Peyer's patch (tissue), 4 donors: ENCODE measurements at regions not wholly inside any gene's neighbourhood (a gene's known extent, or its start where the extent isn't known, plus 50 kb on each side); places are given as distances from the start of the nearest gene placed in this dataset.

Experiments used
- DNase-seq, 3 donors: peaks; one replicate each; pipeline ENCODE4 v3.0.0-alpha.2; 2017 to 2019
- H3K27ac ChIP-seq, 4 donors: fragments of 200-600 bp; sonication (generic); one replicate each; pipeline ENCODE4 v1.5.1; 2016 to 2019
- H3K27me3 ChIP-seq, 2 donors: fragments of 200-600 bp; sonication (generic); one replicate each; pipeline ENCODE4 v1.5.1; 2019
- H3K36me3 ChIP-seq, 3 donors: fragments of 200-600 bp; sonication (generic); one replicate each; pipeline ENCODE4 v1.5.1; 2016 to 2019
- H3K4me1 ChIP-seq, 4 donors: fragments of 200-600 bp; sonication (generic); one replicate each; pipeline ENCODE4 v1.5.1; 2016 to 2019
- H3K4me3 ChIP-seq, 4 donors: fragments of 200-600 bp; sonication (generic); 1 replicate in 3 of 4; 2 replicates in 1 of 4; pipeline ENCODE4 v1.5.1; 2016 to 2019; ENCODE audit warnings: mild to moderate bottlenecking in 1 of 4
- H3K9me3 ChIP-seq, 4 donors: fragments of 200-600 bp; sonication (generic); one replicate each; pipeline ENCODE4 v1.5.1; 2016 to 2019; ENCODE audit warnings: mild to moderate bottlenecking in 1 of 4
- CTCF ChIP-seq, 6 experiments: fragments of 450-650 bp in 4 of 6; fragments of 200-600 bp in 2 of 6; sonication (generic) in 1 of 6; IDR thresholded peaks; one replicate each; pipeline ENCODE4 v1.5.1; 2017 to 2019; ENCODE audit warnings: antibody characterized with exemption in 6 of 6, mild to moderate bottlenecking in 3 of 6, moderate library complexity in 1 of 6
- POLR2A ChIP-seq, 2 donors: fragments of 450-650 bp; IDR thresholded peaks; one replicate each; pipeline ENCODE4 v1.5.1; 2017; ENCODE audit warnings: antibody characterized with exemption in 2 of 2, mild to moderate bottlenecking in 2 of 2, moderate library complexity in 2 of 2

- Histone ChIP-seq H3K27ac (no peak overlapping the region), H3K4me3 (no peak overlapping the region), H3K9me3 (peaks cover 0 to 42% (median 5%) of the 10 kb centered on the region in 4 donors), H3K27me3 (no peaks in the 10 kb centered on the region), H3K36me3 (no peaks in the 10 kb centered on the region), H3K4me1 (no peaks in the 10 kb centered on the region)
- TF ChIP-seq CTCF (IDR thresholded peaks at IDR 0.05): no peak
- TF ChIP-seq POLR2A (IDR thresholded peaks at IDR 0.05): no peak
- peak in 2 of 3 donors; percentile 14 to 40 for DNase-seq
Measured at GRCh38 chr12:34390171-34390841, 368.0 kb downstream of the ALG10 start.

GRCh38 chr12:34390846-34391700 lies 368.8 kb downstream of the ALG10 start:
- peak in 2 of 3 donors; percentile 15 to 19 for DNase-seq
- Histone ChIP-seq H3K4me1 (no peaks in the 10 kb centered on the region), H3K36me3 (no peaks in the 10 kb centered on the region), H3K27ac (no peak overlapping the region), H3K27me3 (no peaks in the 10 kb centered on the region), H3K4me3 (no peak overlapping the region), H3K9me3 (peaks cover 0 to 42% (median 5%) of the 10 kb centered on the region in 4 donors)
- TF ChIP-seq POLR2A (IDR thresholded peaks at IDR 0.05) (no peak), CTCF (IDR thresholded peaks at IDR 0.05) (no peak)

GRCh38 chr12:34391771-34392581 lies 369.7 kb downstream of the ALG10 start:
- H3K27me3 ChIP-seq: no peaks in the 10 kb centered on the region
- H3K4me3 ChIP-seq: no peak overlapping the region
- no peak overlapping the region for H3K27ac ChIP-seq
- DNase-seq: peak in 2 of 3 donors; percentile 24 to 26
- H3K9me3 ChIP-seq: peaks cover 0 to 36% (median 7%) of the 10 kb centered on the region in 4 donors
- TF ChIP-seq POLR2A (IDR thresholded peaks at IDR 0.05) (no peak), CTCF (IDR thresholded peaks at IDR 0.05) (no peak)
- H3K36me3 ChIP-seq: no peaks in the 10 kb centered on the region
- H3K4me1 ChIP-seq: no peaks in the 10 kb centered on the region

GRCh38 chr12:34392741-34393085 lies 370.4 kb downstream of the ALG10 start:
- Histone ChIP-seq H3K4me3 (no peak overlapping the region), H3K27me3 (no peaks in the 10 kb centered on the region), H3K9me3 (peaks cover 0 to 35% (median 8%) of the 10 kb centered on the region in 4 donors), H3K27ac (no peak overlapping the region), H3K4me1 (no peaks in the 10 kb centered on the region), H3K36me3 (no peaks in the 10 kb centered on the region)
- no peak for TF ChIP-seq CTCF (IDR thresholded peaks at IDR 0.05)
- no peak for TF ChIP-seq POLR2A (IDR thresholded peaks at IDR 0.05)
- DNase-seq: peak in 1 of 3 donors; percentile 15

- H3K4me1 ChIP-seq: no peaks in the 10 kb centered on the region
- H3K27ac ChIP-seq: no peak overlapping the region
- DNase-seq: peak; percentile 8 to 36 (median 34)
- no peaks in the 10 kb centered on the region for H3K36me3 ChIP-seq
- H3K4me3 ChIP-seq: no peak overlapping the region
- TF ChIP-seq CTCF (IDR thresholded peaks at IDR 0.05) (no peak), POLR2A (IDR thresholded peaks at IDR 0.05) (no peak)
- H3K27me3 ChIP-seq: no peaks in the 10 kb centered on the region
- peaks cover 0 to 35% (median 10%) of the 10 kb centered on the region in 4 donors for H3K9me3 ChIP-seq
Measured at GRCh38 chr12:34393086-34393820, 371.0 kb downstream of the ALG10 start.
